Urothelium cell line (cell line): ENCODE measurements at regions not wholly inside any gene's neighbourhood (a gene's known extent, or its start where the extent isn't known, plus 50 kb on each side); places are given as distances from the start of the nearest gene placed in this dataset.

ENCODE experiments used
- DNase-seq: peaks from one replicate; pipeline ENCODE4 v3.0.0; 2011; ENCODE audit warnings: low spot score, mixed read lengths
- FAIRE-seq: peaks from 2 replicates; lab custom pipeline; 2011; peaks lifted over from hg19 to GRCh38; lab: Jason Lieb, UNC

DNA sequence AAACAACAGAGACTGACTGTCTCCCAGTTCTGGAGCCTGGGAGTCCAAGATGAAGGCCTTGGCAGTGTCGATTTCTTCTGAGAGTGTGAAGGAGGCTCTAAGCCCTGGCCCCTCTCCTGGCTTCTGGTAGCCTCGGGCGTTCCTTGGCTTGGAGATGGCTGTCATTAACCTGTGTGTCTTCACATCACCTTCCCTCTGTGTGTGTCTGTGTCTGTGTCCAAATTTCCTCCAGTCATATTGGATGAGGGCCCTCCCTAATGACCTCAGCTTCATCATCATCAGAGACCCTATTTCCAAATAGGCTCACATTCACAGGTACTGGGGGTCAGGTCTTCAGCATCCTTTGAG lies 138.3 kb downstream of the TOMM20 start:
- DNase-seq (no peak), FAIRE-seq (no peak)

- FAIRE-seq = no peak
- DNase-seq = no peak
These were observed 138.9 kb downstream of the TOMM20 start for GRCh38 chr1:234989479-234990327.

DNA sequence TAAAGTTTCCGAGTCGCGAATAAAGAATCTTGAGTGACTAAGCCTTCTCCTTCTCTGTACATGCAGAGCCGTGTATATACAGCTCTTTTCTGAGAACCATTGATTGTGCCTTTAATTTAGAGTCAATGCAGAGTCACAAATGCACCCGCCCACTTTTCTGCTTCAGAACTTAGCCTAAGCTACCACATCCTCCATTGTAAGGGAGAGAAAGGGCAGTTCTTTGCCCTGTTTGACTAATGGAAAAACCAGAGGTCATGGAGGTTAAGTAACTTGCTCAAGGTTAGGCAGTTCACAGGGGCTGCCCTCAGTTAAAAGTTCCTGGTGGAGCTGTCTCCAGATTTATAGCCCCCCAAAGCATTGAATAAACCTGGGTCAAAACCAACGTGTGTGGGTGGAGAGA lies 139.6 kb downstream of the TOMM20 start:
- DNase-seq = no peak
- no peak for FAIRE-seq

DNA sequence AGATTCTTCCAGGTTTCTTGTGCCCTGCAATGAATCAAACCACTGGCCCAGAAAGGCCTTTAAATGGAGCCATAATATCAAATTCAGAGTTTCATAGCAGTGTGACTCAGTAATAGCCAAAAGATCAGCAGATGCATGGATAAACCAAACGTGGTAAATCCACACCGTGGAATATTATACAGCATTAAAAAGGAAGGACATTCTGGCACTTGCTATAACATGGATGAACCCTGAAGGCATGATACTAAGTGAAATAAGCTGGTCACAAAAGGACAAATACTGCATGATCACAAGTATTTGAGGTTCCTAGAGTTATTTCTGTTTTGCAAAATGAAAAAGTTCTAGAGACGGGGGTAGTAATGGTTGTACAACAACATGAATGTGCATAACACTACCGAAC lies 140.1 kb downstream of the TOMM20 start:
- DNase-seq (no peak), FAIRE-seq (no peak)

DNA sequence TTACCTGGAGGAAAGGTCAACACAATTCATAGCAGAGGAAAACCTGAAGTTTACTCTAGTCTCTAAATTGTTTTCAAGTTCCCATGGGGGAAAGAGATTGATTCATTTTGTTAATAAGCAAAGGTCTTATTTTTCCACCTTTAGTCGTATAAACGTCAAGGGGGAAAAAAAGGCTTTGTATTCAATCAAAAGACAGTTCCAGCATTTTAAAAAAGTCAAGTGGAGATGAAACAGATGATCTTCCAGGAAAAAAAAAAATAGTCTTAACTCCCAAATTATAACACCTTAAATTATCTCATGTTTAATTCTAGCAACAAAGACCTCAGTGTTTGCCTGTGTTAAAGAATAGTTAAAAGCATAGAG lies 140.5 kb downstream of the TOMM20 start:
- DNase-seq (no peak), FAIRE-seq (no peak)

- DNase-seq = peak; percentile 67
- no peak for FAIRE-seq
These were observed 141.1 kb downstream of the TOMM20 start for GRCh38 chr1:234987415-234988154.

DNA sequence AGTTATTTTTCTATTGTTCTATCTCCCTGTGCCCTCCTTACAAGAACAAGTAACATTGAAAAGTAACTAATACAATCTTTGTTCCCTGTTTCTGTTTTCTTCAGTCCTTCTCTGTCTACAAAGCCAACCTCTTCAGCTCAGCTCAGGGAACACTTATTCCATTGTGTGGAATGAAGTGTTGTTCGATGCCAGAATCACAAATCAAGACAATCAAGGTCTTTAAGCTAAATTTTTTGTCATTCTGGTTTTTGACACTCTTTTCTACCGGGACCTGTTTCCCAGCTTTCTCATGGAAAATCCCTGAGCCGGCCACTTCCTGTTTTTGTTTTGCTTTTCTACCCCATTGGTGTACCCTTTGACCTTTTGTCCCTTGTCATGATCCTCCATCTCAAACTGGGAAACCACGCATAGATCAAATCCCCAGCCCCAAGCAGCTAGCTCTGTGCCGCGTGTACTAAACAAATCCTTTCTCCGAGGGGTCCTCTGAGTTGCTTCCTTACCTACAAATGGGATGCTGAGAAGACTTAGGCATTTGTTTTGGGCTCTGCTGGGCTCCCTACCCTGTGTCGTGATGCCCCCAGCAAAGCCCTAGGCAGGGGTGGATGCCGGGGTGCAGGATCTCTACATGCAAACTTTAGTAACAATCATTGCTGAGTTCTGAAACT lies 141.8 kb downstream of the TOMM20 start:
- FAIRE-seq (no peak), DNase-seq (no peak)

GRCh38 chr1:234985516-234986294 lies 142.9 kb downstream of the TOMM20 start:
- FAIRE-seq = no peak
- no peak for DNase-seq

DNA sequence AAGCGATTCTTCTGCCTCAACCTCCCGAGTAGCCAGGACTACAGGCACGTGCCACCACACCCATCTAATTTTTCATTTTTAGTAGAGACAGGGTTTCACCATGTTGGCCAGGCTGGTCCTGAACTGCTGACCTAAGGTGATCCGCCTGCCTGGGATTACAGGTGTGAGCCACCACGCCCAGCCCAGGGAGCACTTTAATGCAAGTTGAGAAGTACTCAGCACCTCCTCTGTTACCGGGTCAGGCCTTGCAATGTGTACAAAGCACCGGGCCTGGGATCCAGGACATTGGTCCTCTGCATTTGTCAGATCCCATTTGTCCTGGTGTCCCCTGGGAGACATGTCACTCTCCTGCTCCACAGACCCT lies 143.6 kb downstream of the TOMM20 start:
- FAIRE-seq (no peak), DNase-seq (no peak)

DNA sequence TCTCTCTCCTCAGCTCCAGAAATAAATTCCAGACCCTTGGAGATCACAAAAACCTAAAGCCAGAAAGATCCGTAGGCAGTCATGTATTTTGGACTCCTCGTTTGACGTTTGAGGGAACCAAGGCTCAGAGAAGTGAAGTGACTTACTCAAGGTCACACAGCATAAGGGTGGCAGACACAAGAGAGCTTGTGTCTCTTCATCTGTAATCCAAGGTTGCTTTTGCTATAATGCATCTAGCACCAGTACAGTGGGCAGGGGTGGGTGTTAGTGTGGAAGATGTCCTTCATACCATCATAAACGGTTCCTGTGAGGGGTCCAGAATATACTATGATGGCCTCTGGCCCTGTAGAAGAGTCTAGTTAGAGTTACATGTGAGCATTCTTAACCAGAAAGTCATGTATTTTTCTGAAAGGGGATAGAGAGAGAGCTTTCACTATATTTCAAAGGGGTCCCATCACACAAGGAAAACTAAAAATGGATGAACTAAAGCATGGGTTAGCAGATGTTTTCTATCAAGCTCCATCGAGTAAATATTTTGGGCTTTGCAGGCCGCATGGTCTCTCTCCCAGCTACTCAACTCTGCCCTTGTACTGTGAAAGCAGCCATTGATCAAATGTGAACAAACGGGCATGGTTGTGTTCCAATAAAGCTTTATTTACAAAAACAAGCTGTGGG lies 144.9 kb downstream of the TOMM20 start:
- DNase-seq (no peak), FAIRE-seq (no peak)

- FAIRE-seq (no peak), DNase-seq (no peak)
These were observed 146.9 kb downstream of the TOMM20 start for GRCh38 chr1:234981758-234982157.

DNA sequence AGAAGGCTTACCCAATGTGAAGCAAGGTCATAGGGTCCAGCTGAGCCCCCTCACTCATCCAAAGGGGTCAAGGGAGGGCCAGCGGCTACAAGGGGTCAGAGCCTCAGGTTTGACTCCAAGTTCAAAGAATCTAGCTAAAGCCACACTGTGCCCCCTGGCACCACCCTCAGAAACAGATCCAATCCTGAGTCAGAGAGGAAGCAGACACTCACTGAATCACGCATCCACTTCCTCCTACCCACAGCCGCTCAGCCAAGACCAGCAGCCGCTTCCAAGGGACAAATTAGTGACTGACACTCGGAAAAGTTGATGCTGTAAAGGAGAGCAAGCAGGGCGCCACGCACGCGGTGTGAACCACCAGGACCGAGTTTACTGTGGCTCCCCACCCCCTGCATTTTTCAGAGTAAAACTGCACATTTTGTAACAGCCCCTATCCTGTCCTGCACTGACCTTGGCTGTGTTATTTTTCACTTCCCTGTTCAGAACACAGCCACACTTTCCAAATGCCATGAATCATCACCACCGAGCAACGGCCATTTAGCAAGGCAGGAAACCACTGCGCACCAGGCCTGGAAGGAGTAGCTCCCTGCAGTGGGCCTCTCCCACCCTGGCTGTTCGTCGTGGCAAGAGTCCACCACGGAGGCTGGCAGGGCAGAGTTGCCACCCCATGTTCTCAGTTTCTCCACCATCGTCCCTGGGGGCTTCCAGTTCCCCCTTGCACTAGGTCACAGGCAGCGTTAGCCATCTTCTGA lies 147.8 kb downstream of the TOMM20 start:
- DNase-seq (peak; percentile 75), FAIRE-seq (no peak)

DNA sequence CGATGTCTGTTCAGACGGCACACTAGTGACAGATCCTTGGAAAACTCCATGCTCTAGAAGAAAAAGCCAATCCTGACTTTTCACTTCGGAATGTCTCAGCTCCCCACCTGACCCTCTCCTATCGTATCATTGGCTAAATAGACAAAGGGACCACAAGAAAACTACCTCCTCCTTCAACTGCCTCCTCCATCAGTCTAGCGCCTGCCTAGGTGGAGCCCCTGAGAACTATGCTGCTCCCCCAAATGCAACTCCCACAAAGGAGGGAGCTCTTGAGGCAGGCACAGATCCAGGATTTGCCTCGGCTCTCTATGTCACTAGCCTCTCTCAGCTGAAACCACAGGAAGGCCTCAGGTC lies 148.4 kb downstream of the TOMM20 start:
- no peak for DNase-seq
- FAIRE-seq = no peak

- FAIRE-seq (no peak), DNase-seq (no peak)
These were observed 149.0 kb downstream of the TOMM20 start for GRCh38 chr1:234979296-234980279.

DNA sequence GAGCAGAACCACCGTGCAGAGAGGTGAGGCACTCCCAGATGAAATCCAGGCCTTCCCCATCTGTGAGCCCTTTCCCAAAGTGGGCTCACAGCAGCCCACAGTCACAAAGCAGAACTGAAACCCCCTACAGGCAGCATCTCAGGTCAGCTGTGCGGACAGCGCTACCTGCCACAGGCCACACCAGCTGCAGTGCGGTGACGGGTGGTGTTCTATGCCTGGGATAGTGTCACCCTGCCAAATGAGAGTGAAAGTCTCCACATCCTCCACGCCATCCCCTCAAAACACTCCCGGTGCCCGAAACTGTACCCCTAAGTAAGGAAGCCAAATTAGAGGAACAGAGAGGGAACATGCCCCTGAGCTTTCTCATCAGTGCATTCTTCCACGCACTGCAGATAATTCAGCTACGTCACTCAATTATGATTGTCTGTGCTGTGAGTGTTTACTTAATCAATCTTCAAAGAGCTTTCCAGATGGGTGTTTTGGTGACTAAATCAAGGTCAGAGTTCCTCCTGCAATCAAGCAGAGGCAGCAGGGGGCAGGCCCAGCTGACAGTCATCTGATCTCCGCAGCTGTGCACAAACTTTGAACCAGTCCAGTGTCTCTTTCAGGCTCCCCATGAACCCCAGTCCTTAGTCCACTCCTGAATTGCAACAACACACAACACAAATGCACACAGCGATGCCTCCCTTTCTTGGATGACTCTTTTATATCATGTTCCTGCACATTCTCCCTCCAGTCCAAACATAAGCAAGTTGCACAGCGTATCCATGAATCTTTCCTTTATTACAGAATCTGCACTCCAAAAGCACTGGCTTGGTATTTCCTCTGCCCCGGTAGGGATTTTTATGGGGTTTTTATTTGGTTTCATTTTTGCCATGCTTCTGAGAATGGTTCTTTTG lies 150.0 kb downstream of the TOMM20 start:
- DNase-seq = no peak
- no peak for FAIRE-seq

GRCh38 chr1:234977875-234978396 lies 150.7 kb downstream of the TOMM20 start:
- no peak for FAIRE-seq
- DNase-seq = no peak

GRCh38 chr1:234976861-234977680 lies 151.6 kb downstream of the TOMM20 start:
- no peak for FAIRE-seq
- DNase-seq = no peak
